ENCODE measurements at regions not wholly inside any gene's neighbourhood (a gene's known extent, or its start where the extent isn't known, plus 50 kb on each side); places are given as distances from the start of the nearest gene placed in this dataset.

GRCh38 chr11:131052367-131052766 lies 136.1 kb upstream of the SNX19 start:
- peaks cover 8% of the 10 kb centered on the region; the same call in 1 of the 2 replicates for H3K27me3 ChIP-seq (ENCODE audit: insufficient read depth, low read length)
- no peaks in the 10 kb centered on the region for H3K9me3 ChIP-seq (ENCODE audit: control insufficient read depth in 1 of 2, insufficient read depth in 1 of 2, low read depth in 1 of 2, low read length in 2 of 2)
- RAD21 ChIA-PET (ENCODE audit: low non-redundant PET in 1 of 2, low total read pairs in 2 of 2, uncharacterized antibody in 2 of 2, unreplicated experiment in 2 of 2), result no interaction called here
- intact Hi-C loops (cut with micrococcal nuclease), result no loop called here
- no TSS peak for BruUV-seq (replicated peaks)
- H2AFZ ChIP-seq (ENCODE audit: low read depth, low read length, poor library complexity, severe bottlenecking), result no peak overlapping the region
- H3K9ac ChIP-seq (ENCODE audit: low read length), result no peak overlapping the region
- POLR2A ChIA-PET, result no interaction called here
- no peak overlapping the region for H3K27ac ChIP-seq (ENCODE audit: low read depth, low read length)
- TF ChIP-seq ZBTB33 (IDR thresholded peaks at IDR 0.05; ENCODE audit: extremely low read depth, insufficient replicate concordance, low read length) (no peak), REST (IDR thresholded peaks at IDR 0.05; ENCODE audit: low read depth) (no peak), SRF (IDR thresholded peaks at IDR 0.05; ENCODE audit: low read depth) (no peak), JUND (IDR thresholded peaks at IDR 0.05) (no peak), ZNF274 (IDR thresholded peaks at IDR 0.05; ENCODE audit: low read depth, low read length) (no peak), EGR1 (IDR thresholded peaks at IDR 0.05; ENCODE audit: low read depth) (no peak), POLR2AphosphoS5 (IDR thresholded peaks at IDR 0.05; ENCODE audit: low read depth, low read length) (no peak), TCF7L2 (IDR thresholded peaks at IDR 0.05; ENCODE audit: borderline replicate concordance, extremely low read depth, insufficient read depth, insufficient read length) (no peak), CEBPB (IDR thresholded peaks at IDR 0.05; ENCODE audit: low read depth) (no peak), CBX3 (IDR thresholded peaks at IDR 0.05; ENCODE audit: low read depth) (no peak), YY1 (IDR thresholded peaks at IDR 0.05; ENCODE audit: extremely low read depth, insufficient replicate concordance, low read depth, low read length) (no peak), EZH2phosphoT487 (IDR thresholded peaks at IDR 0.05; ENCODE audit: borderline replicate concordance) (no peak), POLR2A (IDR thresholded peaks at IDR 0.05; ENCODE audit: borderline replicate concordance, extremely low read depth, insufficient read depth, insufficient read length) (no peak), EZH2 (IDR thresholded peaks at IDR 0.05) (no peak), SIN3A (IDR thresholded peaks at IDR 0.05; ENCODE audit: low read depth) (no peak)
- H3K4me2 ChIP-seq (ENCODE audit: low read length), result no peak overlapping the region
- H3K36me3 ChIP-seq (ENCODE audit: control insufficient read depth in 1 of 2, insufficient read depth in 2 of 2, low read length in 2 of 2), result no peaks in the 10 kb centered on the region
- no peaks in the 10 kb centered on the region for H3K9me2 ChIP-seq (ENCODE audit: insufficient read depth)
- ATAC-seq (no peak), DNase-seq (ENCODE audit: low read depth, low spot score) (no peak)
- H3K4me1 ChIP-seq (ENCODE audit: control insufficient read depth in 1 of 2, insufficient read depth in 2 of 2, low read length in 2 of 2), result no peaks in the 10 kb centered on the region
- CTCF ChIA-PET, result no interaction called here
- no peak overlapping the region for H3K4me3 ChIP-seq (replicated peaks in 1 of 2; ENCODE audit: low read depth in 1 of 2, low read length in 2 of 2)
- H3K79me2 ChIP-seq (ENCODE audit: insufficient read depth, low read length), result no peaks in the 10 kb centered on the region
- H4K20me1 ChIP-seq (ENCODE audit: insufficient read depth), result no peaks in the 10 kb centered on the region
